ENCODE measurements at regions not wholly inside any gene's neighbourhood (a gene's known extent, or its start where the extent isn't known, plus 50 kb on each side); places are given as distances from the start of the nearest gene placed in this dataset.
A peak's percentile ranks its signal among the peaks of the same experiment; 100 is the strongest.
"Not testable (repeated sequence)": the region's sequence is repeated elsewhere in the genome, so short reads cannot be mapped to it uniquely, and the experiment has no call there.

GRCh38 chr5:116771466-116772151 is 197.0 kb upstream of the SEMA6A start:
- Histone ChIP-seq H3K4me1 (peaks cover 49% of the 10 kb centered on the region), H4K20me1 (ENCODE audit: low read depth) (no peaks in the 10 kb centered on the region), H3K4me3 (no peak overlapping the region), H3K27ac (no peak overlapping the region), H3K27me3 (no peaks in the 10 kb centered on the region), H2AFZ (replicated peaks) (no peak overlapping the region), H3K36me3 (no peaks in the 10 kb centered on the region), H3K9me3 (ENCODE audit: low read depth) (no peaks in the 10 kb centered on the region), H3K4me2 (no peak overlapping the region), H3F3A (ENCODE audit: low read depth) (peaks cover 29% of the 10 kb centered on the region), H3K9ac (no peak overlapping the region), H3K79me2 (ENCODE audit: low read depth) (no peaks in the 10 kb centered on the region)
- peak; percentile 16 for DNase-seq (ENCODE audit: low spot score)
- no peak overlapping the region for H3K4me3 Mint-ChIP-seq
- peaks cover 32% of the 10 kb centered on the region for H3K4me1 Mint-ChIP-seq
- H3K36me3 Mint-ChIP-seq, result no peaks in the 10 kb centered on the region
- peaks cover 24% of the 10 kb centered on the region for H3K27me3 Mint-ChIP-seq (ENCODE audit: insufficient read depth, low read depth)
- TF ChIP-seq EZH2phosphoT487 (IDR thresholded peaks at IDR 0.05) (no peak), CTCF (IDR thresholded peaks at IDR 0.05) (no peak), EZH2 (IDR thresholded peaks at IDR 0.05) (no peak)
- H3K27ac Mint-ChIP-seq, result no peak overlapping the region
- no peaks in the 10 kb centered on the region for H3K9me3 Mint-ChIP-seq

DNA sequence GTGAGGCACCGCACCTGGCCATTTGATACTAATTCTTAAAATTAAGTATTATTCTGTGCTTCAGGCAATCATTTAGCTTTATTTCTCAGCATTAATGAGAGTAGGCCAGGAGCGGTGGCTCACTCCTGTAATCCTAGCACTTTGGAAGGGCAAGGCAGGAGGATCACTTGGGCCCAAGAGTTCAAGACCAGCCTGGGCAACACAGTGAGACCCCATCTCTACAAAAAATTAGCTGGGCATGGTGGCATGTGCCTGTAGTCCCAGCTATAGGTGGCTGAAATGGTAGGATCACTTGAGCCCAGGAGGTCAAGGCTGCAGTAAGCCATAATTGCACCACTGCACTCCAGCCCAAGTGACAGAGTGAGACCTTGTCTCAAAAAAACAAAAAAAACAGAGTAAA is 195.3 kb upstream of the SEMA6A start:
- H3K9me3 ChIP-seq (ENCODE audit: low read depth); H3K4me2 ChIP-seq; H3K9ac ChIP-seq; H3K4me3 ChIP-seq; H3K27ac ChIP-seq; H3K4me3 Mint-ChIP-seq; H3K36me3 ChIP-seq; H2AFZ ChIP-seq (replicated peaks); DNase-seq (ENCODE audit: low spot score); H3K79me2 ChIP-seq (ENCODE audit: low read depth); H3K36me3 Mint-ChIP-seq; H3K27ac Mint-ChIP-seq; H4K20me1 ChIP-seq (ENCODE audit: low read depth); H3K27me3 ChIP-seq; H3K9me3 Mint-ChIP-seq: not testable (repeated sequence)
- Mint-ChIP-seq H3K27me3 (ENCODE audit: insufficient read depth, low read depth) (peaks cover 22% of the 10 kb centered on the region), H3K4me1 (peaks cover 32% of the 10 kb centered on the region)
- peaks cover 41% of the 10 kb centered on the region for H3K4me1 ChIP-seq
- peaks cover 28% of the 10 kb centered on the region for H3F3A ChIP-seq (ENCODE audit: low read depth)

- Histone ChIP-seq H3F3A (ENCODE audit: low read depth) (peaks cover 23% of the 10 kb centered on the region), H3K79me2 (ENCODE audit: low read depth) (no peaks in the 10 kb centered on the region), H3K4me1 (peaks cover 36% of the 10 kb centered on the region), H2AFZ (replicated peaks) (no peak overlapping the region), H3K4me3 (no peak overlapping the region), H3K9me3 (ENCODE audit: low read depth) (no peaks in the 10 kb centered on the region), H4K20me1 (ENCODE audit: low read depth) (no peaks in the 10 kb centered on the region), H3K27me3 (no peaks in the 10 kb centered on the region), H3K9ac (no peak overlapping the region), H3K36me3 (no peaks in the 10 kb centered on the region), H3K4me2 (no peak overlapping the region), H3K27ac (no peak overlapping the region)
- Mint-ChIP-seq H3K36me3 (no peaks in the 10 kb centered on the region), H3K27ac (no peak overlapping the region), H3K9me3 (no peaks in the 10 kb centered on the region), H3K4me1 (peaks cover 28% of the 10 kb centered on the region), H3K27me3 (ENCODE audit: insufficient read depth, low read depth) (peaks cover 19% of the 10 kb centered on the region), H3K4me3 (no peak overlapping the region)
- TF ChIP-seq EZH2phosphoT487 (IDR thresholded peaks at IDR 0.05) (no peak), CTCF (IDR thresholded peaks at IDR 0.05) (no peak), EZH2 (IDR thresholded peaks at IDR 0.05) (no peak)
- DNase-seq (ENCODE audit: low spot score), result no peak
Observed at GRCh38 chr5:116769470-116769869, 194.8 kb upstream of the SEMA6A start.

GRCh38 chr5:116766470-116766947 is 191.9 kb upstream of the SEMA6A start:
- peaks cover 24% of the 10 kb centered on the region for H3K4me1 Mint-ChIP-seq
- no peaks in the 10 kb centered on the region for H3K9me3 Mint-ChIP-seq
- no peak overlapping the region for H2AFZ ChIP-seq (replicated peaks)
- no peak overlapping the region for H3K27ac ChIP-seq
- H3K4me1 ChIP-seq, result peaks cover 31% of the 10 kb centered on the region
- no peak overlapping the region for H3K4me3 Mint-ChIP-seq
- H3K9ac ChIP-seq, result no peak overlapping the region
- H3K79me2 ChIP-seq (ENCODE audit: low read depth), result no peaks in the 10 kb centered on the region
- H3K27ac Mint-ChIP-seq, result no peak overlapping the region
- no peaks in the 10 kb centered on the region for H3K9me3 ChIP-seq (ENCODE audit: low read depth)
- no peak overlapping the region for H3K4me2 ChIP-seq
- TF ChIP-seq CTCF (IDR thresholded peaks at IDR 0.05) (no peak), EZH2phosphoT487 (IDR thresholded peaks at IDR 0.05) (no peak)
- no peaks in the 10 kb centered on the region for H3K36me3 ChIP-seq
- peaks cover 15% of the 10 kb centered on the region for H3F3A ChIP-seq (ENCODE audit: low read depth)
- no peaks in the 10 kb centered on the region for H4K20me1 ChIP-seq (ENCODE audit: low read depth)
- no peak overlapping the region for H3K4me3 ChIP-seq
- peaks cover 12% of the 10 kb centered on the region for H3K27me3 Mint-ChIP-seq (ENCODE audit: insufficient read depth, low read depth)
- H3K27me3 ChIP-seq, result no peaks in the 10 kb centered on the region
- no peaks in the 10 kb centered on the region for H3K36me3 Mint-ChIP-seq
- DNase-seq (ENCODE audit: low spot score), result no peak

Measured in neural progenitor cell (in vitro differentiated cells).